Activated CD8-positive, alpha-beta memory T cell treated with anti-CD3 and anti-CD28 coated beads, Interleukin-2, amount 10 ng/mL, durations not matched to agents 7 days and 5 days (primary cell): ENCODE measurements at regions not wholly inside any gene's neighbourhood (a gene's known extent, or its start where the extent isn't known, plus 50 kb on each side); places are given as distances from the start of the nearest gene placed in this dataset.

ENCODE experiments used
- ATAC-seq: fragments of 150-1000 bp; cut with Tn5 transposase; one replicate; pipeline ENCODE4 v1.10.0; 2021; ENCODE audit warnings: moderate library complexity
- CTCF ChIA-PET: fragments of 350-600 bp; sonication (Branson Sonifier 250); formaldehyde crosslinking; loops from one replicate; lab custom pipeline; 2021; ENCODE audit warnings: antibody characterized with exemption; lab: Charles Lee
- DNase-seq: peaks from one replicate; pipeline ENCODE4 v3.0.0-alpha.2; 2020
- H3K27ac Mint-ChIP-seq: one replicate; pipeline ENCODE4 v1.8.0; 2021; ENCODE audit warnings: mild to moderate bottlenecking, mixed read lengths
- H3K27me3 Mint-ChIP-seq: one replicate; pipeline ENCODE4 v1.8.0; 2021; ENCODE audit warnings: mixed read lengths
- H3K36me3 Mint-ChIP-seq: one replicate; pipeline ENCODE4 v1.8.0; 2021; ENCODE audit warnings: mild to moderate bottlenecking, mixed read lengths
- H3K4me1 Mint-ChIP-seq: one replicate; pipeline ENCODE4 v1.8.0; 2021; ENCODE audit warnings: mixed read lengths
- H3K4me3 Mint-ChIP-seq: one replicate; pipeline ENCODE4 v1.8.0; 2021; ENCODE audit warnings: mild to moderate bottlenecking, moderate library complexity, mixed read lengths
- H3K9me3 Mint-ChIP-seq: one replicate; pipeline ENCODE4 v1.8.0; 2022; ENCODE audit warnings: low read depth, mixed read lengths

GRCh38 chr2:185128346-185128745, 530.0 kb downstream of the ZNF804A start:
- CTCF ChIA-PET, result no interaction called here
- Mint-ChIP-seq H3K4me3 (no peak overlapping the region), H3K4me1 (no peaks in the 10 kb centered on the region), H3K27ac (no peak overlapping the region), H3K27me3 (no peaks in the 10 kb centered on the region), H3K36me3 (no peaks in the 10 kb centered on the region), H3K9me3 (peaks cover 2% of the 10 kb centered on the region)
- DNase-seq (no peak), ATAC-seq (no peak)

DNA sequence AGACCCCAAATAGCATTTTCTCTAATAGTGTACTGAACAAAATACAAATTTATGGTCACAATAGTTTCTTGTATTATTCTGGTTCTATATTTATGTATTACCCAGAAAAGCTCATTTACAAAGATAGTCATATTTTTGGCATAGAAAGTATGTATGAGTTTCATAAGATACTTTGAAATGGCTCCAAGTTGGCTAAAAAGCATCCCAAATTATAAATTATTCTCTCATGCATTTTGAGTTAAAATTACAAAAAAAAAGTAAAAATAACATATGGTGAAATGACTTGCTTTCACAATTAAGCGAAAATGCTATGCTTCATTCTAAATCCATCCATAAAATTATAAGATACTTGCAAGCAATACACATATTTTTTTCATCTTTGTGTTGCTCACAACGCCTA, 530.7 kb downstream of the ZNF804A start:
- H3K36me3 Mint-ChIP-seq, result no peaks in the 10 kb centered on the region
- ATAC-seq (no peak), DNase-seq (no peak)
- H3K27me3 Mint-ChIP-seq, result no peaks in the 10 kb centered on the region
- H3K9me3 Mint-ChIP-seq, result peaks cover 6% of the 10 kb centered on the region
- H3K4me1 Mint-ChIP-seq, result no peaks in the 10 kb centered on the region
- no peak overlapping the region for H3K27ac Mint-ChIP-seq
- H3K4me3 Mint-ChIP-seq, result no peak overlapping the region
- CTCF ChIA-PET, result no interaction called here

GRCh38 chr2:185130685-185131084, 532.4 kb downstream of the ZNF804A start:
- CTCF ChIA-PET, result no interaction called here
- no peak for DNase-seq
- peaks cover 8% of the 10 kb centered on the region for H3K9me3 Mint-ChIP-seq
- no peaks in the 10 kb centered on the region for H3K4me1 Mint-ChIP-seq
- no peaks in the 10 kb centered on the region for H3K27me3 Mint-ChIP-seq
- no peak overlapping the region for H3K27ac Mint-ChIP-seq
- no peak overlapping the region for H3K4me3 Mint-ChIP-seq
- no peak for ATAC-seq
- H3K36me3 Mint-ChIP-seq, result no peaks in the 10 kb centered on the region

DNA sequence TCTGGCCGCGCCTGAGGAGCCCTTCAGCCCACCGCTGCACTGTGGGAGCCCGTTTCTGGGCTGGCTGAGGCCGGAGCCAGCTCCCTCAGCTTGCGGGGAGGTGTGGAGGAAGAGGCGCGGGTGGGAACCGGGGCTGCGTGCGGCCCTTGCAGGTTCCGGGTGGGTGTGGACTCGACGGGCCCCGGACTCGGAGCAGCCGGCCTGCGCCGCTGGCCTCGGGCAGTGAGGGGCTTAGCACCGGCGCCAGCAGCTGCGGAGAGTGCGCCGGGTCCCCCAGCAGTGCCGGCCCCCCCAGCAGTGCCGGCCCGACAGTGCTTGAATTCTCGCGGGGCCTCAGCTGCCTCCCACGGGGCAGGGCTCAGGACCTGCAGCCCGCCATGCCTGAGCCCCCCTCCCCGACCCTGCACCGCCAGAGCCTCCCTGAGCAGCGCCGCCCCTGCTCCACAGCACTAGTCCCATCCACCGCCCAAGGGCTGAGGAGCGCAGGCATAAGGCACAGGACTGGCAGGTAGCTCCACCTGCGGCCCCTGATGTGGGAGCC, 534.2 kb downstream of the ZNF804A start:
- CTCF ChIA-PET, result no interaction called here
- H3K4me1 Mint-ChIP-seq, result no peaks in the 10 kb centered on the region
- H3K27ac Mint-ChIP-seq, result no peak overlapping the region
- H3K4me3 Mint-ChIP-seq, result no peak overlapping the region
- no peaks in the 10 kb centered on the region for H3K27me3 Mint-ChIP-seq
- H3K9me3 Mint-ChIP-seq, result peaks cover 8% of the 10 kb centered on the region
- H3K36me3 Mint-ChIP-seq, result no peaks in the 10 kb centered on the region
- no peak for DNase-seq
- no peak for ATAC-seq

DNA sequence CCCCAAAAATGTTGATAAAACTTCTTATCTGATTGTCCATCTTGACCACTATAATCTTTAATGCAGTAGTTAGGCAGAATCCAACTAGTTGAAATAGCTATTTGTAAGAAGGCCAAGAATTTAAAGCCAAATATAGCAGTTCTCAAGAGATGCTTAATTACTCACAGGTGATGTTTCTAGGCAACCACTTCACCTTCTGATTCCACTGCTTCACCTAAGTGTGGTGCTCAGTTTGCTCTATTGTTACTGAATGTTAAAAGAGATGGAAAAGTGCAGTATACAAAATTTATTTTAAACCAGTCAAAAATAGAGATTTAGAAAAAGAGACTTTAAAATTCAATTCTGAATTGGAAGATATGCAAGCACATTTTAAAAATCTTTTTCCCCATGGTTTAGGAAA, 539.4 kb downstream of the ZNF804A start:
- no peaks in the 10 kb centered on the region for H3K4me1 Mint-ChIP-seq
- no peak overlapping the region for H3K4me3 Mint-ChIP-seq
- H3K9me3 Mint-ChIP-seq, result peaks cover 13% of the 10 kb centered on the region
- no peak for DNase-seq
- CTCF ChIA-PET, result no interaction called here
- H3K27me3 Mint-ChIP-seq, result no peaks in the 10 kb centered on the region
- no peak overlapping the region for H3K27ac Mint-ChIP-seq
- ATAC-seq, result no peak
- no peaks in the 10 kb centered on the region for H3K36me3 Mint-ChIP-seq

DNA sequence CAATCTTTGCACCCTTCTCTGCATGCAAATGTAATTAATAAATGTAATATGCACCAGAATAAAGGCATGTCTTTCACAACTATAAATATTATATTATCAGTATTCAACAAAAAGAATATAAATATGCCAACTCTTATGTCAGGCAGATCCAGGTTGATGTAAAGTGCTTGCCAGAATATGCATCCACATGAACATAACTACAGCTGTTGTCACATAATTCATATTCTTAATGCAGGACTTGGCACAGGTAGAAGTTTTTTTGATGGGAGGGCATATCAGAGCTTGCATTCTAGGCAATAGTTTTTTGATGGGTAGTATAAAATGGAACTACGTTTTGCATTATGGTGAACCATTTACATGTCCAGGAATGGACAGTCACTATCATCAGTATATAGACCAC, 544.3 kb downstream of the ZNF804A start:
- Mint-ChIP-seq H3K4me1 (no peaks in the 10 kb centered on the region), H3K9me3 (peaks cover 6% of the 10 kb centered on the region), H3K36me3 (no peaks in the 10 kb centered on the region), H3K27ac (no peak overlapping the region), H3K4me3 (no peak overlapping the region), H3K27me3 (no peaks in the 10 kb centered on the region)
- DNase-seq (no peak), ATAC-seq (no peak)
- CTCF ChIA-PET, result no interaction called here

DNA sequence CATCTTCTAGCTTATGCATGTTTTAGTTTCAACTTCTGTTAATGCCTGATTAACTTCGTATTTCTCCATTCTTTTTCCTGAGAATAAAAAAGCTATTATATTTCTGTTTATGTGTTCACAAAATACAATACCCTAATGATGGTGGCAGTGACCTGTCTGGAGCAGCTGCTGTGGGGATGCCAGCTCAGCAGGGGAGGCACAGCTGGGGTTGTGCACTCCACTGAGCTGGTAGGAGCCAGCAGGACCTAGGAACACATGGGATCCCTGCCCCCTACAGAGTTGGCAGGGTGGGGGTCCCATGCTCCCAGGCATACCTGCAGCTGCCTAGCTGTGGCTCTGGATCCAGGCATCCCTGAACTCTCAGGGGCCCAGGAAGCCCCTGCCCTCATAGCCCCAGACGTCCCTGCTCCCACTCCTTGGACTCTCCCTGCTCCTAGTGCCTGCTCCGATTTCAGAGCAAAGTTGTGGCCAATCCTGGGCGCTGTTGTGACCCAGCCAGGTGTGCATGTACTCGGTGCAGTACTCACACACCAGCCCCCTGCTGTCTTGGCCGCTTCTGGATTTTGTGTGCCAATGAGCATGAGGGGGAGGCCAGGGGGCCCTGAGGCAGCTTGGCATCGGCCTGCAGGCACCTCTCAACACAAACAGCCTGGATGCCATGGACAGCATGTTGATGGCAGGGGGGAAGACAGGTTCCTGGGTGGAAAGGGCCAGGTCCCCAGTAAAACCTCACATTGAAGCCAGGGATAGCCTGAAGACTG, 546.0 kb downstream of the ZNF804A start:
- Mint-ChIP-seq H3K36me3 (no peaks in the 10 kb centered on the region), H3K27ac (no peak overlapping the region), H3K4me1 (no peaks in the 10 kb centered on the region), H3K4me3 (no peak overlapping the region), H3K9me3 (peaks cover 6% of the 10 kb centered on the region), H3K27me3 (no peaks in the 10 kb centered on the region)
- no peak for ATAC-seq
- DNase-seq, result no peak
- CTCF ChIA-PET, result no interaction called here

DNA sequence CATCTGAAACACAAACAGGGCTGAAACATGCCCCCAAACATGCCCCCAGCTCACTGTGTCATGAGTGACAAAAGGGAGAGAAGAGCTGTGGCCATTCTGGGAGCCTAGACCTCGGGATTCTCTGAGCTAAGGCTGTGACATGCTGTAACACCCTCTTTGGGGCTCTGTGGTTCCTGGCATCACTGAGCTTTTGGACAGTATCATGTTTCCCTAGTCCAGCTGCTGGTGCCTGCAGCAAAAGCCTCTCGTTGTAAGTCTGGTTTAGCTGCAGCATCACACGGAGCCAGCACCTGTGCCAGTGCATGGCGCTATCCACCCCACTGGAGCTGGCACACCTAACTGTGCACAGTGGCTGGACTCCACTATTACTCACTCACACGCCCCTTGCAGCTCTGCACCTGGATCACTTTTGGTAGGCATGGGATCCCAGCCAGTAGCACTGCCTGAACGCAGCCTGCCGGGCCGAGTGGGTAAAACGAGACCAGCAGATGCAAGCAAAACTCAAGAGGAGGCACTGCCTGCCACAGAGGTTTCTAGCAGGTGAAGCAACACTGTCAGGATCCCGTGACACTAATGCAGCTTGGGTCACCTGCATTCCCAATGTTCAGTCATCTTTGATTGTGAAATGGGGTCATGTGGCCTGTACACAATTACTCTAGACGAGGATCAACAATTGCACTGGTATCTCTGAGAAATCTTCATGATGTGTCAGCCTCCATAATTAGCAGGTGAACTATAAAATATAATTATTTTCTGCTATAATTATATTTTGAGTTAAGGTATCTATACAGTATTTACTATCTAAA, 547.2 kb downstream of the ZNF804A start:
- Mint-ChIP-seq H3K4me3 (no peak overlapping the region), H3K27ac (no peak overlapping the region), H3K9me3 (peaks cover 4% of the 10 kb centered on the region), H3K4me1 (no peaks in the 10 kb centered on the region), H3K27me3 (no peaks in the 10 kb centered on the region), H3K36me3 (no peaks in the 10 kb centered on the region)
- ATAC-seq (no peak), DNase-seq (no peak)
- CTCF ChIA-PET, result no interaction called here

- CTCF ChIA-PET, result no interaction called here
- ATAC-seq, result no peak
- DNase-seq, result no peak
- H3K4me3 Mint-ChIP-seq, result no peak overlapping the region
- no peaks in the 10 kb centered on the region for H3K4me1 Mint-ChIP-seq
- no peaks in the 10 kb centered on the region for H3K27me3 Mint-ChIP-seq
- no peak overlapping the region for H3K27ac Mint-ChIP-seq
- H3K9me3 Mint-ChIP-seq, result no peaks in the 10 kb centered on the region
- no peaks in the 10 kb centered on the region for H3K36me3 Mint-ChIP-seq
These were observed 549.0 kb downstream of the ZNF804A start for GRCh38 chr2:185147361-185147760.

DNA sequence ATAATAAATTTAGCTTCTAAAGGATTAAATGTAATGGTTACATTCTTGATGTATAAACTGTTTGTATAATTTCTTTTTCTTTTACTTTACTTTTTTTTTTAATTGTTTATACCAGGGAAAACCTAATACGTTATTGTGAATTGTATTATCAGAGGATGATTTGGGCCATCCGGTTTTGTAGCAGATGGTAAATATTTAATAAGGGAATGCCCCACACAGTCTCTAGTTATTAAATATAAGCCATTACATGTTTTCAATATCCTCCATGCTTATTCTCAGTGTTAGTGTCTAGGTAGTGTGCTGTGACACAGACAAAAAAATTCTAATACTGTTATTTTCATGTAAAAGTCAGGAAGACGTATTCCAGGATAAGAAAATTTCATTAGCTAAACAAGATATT, 553.9 kb downstream of the ZNF804A start:
- H3K36me3 Mint-ChIP-seq, result no peaks in the 10 kb centered on the region
- no peaks in the 10 kb centered on the region for H3K4me1 Mint-ChIP-seq
- H3K4me3 Mint-ChIP-seq, result no peak overlapping the region
- CTCF ChIA-PET, result no interaction called here
- no peak for ATAC-seq
- no peaks in the 10 kb centered on the region for H3K27me3 Mint-ChIP-seq
- no peak overlapping the region for H3K27ac Mint-ChIP-seq
- peaks cover 3% of the 10 kb centered on the region for H3K9me3 Mint-ChIP-seq
- no peak for DNase-seq

DNA sequence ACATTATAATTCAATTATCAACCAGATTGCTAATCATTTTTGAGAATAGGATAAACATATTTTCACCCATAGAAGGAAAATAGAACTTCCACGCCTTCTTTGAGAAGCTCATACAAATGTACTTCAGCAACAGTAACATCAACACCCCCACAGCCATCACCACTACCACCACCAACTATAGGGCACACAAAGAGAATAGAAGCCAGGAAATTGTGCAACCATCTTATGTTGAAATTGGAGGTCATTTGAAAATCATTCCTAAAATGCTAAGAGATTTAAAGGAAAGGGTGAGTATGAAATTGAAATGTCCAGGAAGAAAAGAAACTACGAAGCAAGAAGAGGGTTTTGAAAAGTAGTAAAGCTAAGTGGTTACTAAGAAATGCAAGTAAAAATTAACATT, 563.4 kb downstream of the ZNF804A start:
- Mint-ChIP-seq H3K27ac (no peak overlapping the region), H3K4me1 (no peaks in the 10 kb centered on the region), H3K4me3 (no peak overlapping the region), H3K27me3 (no peaks in the 10 kb centered on the region), H3K36me3 (no peaks in the 10 kb centered on the region), H3K9me3 (peaks cover 2% of the 10 kb centered on the region)
- ATAC-seq (no peak), DNase-seq (no peak)
- CTCF ChIA-PET, result no interaction called here

- H3K36me3 Mint-ChIP-seq, result no peaks in the 10 kb centered on the region
- H3K9me3 Mint-ChIP-seq, result no peaks in the 10 kb centered on the region
- no peaks in the 10 kb centered on the region for H3K27me3 Mint-ChIP-seq
- DNase-seq (no peak), ATAC-seq (no peak)
- CTCF ChIA-PET, result no interaction called here
- no peak overlapping the region for H3K27ac Mint-ChIP-seq
- H3K4me1 Mint-ChIP-seq, result no peaks in the 10 kb centered on the region
- H3K4me3 Mint-ChIP-seq, result no peak overlapping the region
These were observed 564.3 kb upstream of the FSIP2 start for GRCh38 chr2:185174353-185174752.

DNA sequence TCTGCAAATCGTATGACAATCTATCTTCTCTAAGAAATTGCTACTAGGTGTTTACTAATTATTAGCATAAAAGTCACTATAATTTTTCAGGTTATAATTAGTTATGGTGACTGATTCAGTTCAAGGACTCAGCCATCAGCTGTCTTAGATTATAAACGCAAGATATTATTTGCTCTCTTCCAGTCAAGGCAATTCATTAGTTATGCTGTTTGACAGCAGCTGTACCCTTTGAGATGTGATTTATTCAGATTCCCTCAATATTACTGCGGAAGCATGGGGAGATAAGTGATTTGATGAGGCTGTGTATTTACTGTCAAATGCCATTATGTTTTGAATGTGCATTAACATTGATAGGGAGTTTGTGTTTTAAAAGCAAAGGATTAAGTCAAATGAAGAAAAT, 558.9 kb upstream of the FSIP2 start:
- no peak for DNase-seq
- no peak overlapping the region for H3K27ac Mint-ChIP-seq
- no peak for ATAC-seq
- H3K27me3 Mint-ChIP-seq, result no peaks in the 10 kb centered on the region
- peaks cover 2% of the 10 kb centered on the region for H3K9me3 Mint-ChIP-seq
- CTCF ChIA-PET, result no interaction called here
- no peaks in the 10 kb centered on the region for H3K36me3 Mint-ChIP-seq
- no peaks in the 10 kb centered on the region for H3K4me1 Mint-ChIP-seq
- no peak overlapping the region for H3K4me3 Mint-ChIP-seq

- no peaks in the 10 kb centered on the region for H3K36me3 Mint-ChIP-seq
- no peaks in the 10 kb centered on the region for H3K27me3 Mint-ChIP-seq
- peaks cover 4% of the 10 kb centered on the region for H3K9me3 Mint-ChIP-seq
- H3K4me3 Mint-ChIP-seq, result no peak overlapping the region
- CTCF ChIA-PET, result no interaction called here
- ATAC-seq (no peak), DNase-seq (no peak)
- no peak overlapping the region for H3K27ac Mint-ChIP-seq
- H3K4me1 Mint-ChIP-seq, result no peaks in the 10 kb centered on the region
These were observed 556.7 kb upstream of the FSIP2 start for GRCh38 chr2:185181901-185182300.
